GM12872 (cell line): ENCODE measurements at regions not wholly inside any gene's neighbourhood (a gene's known extent, or its start where the extent isn't known, plus 50 kb on each side); places are given as distances from the start of the nearest gene placed in this dataset.

Experiments used
- TF ChIP-seq, protein P1 (sequence below): IDR thresholded peaks from 3 replicates; pipeline ENCODE4 v1.5.1; 2011; ENCODE audit warnings: low read depth, mild to moderate bottlenecking, low read length, moderate library complexity; ENCODE audit not compliant: insufficient read depth

DNA sequence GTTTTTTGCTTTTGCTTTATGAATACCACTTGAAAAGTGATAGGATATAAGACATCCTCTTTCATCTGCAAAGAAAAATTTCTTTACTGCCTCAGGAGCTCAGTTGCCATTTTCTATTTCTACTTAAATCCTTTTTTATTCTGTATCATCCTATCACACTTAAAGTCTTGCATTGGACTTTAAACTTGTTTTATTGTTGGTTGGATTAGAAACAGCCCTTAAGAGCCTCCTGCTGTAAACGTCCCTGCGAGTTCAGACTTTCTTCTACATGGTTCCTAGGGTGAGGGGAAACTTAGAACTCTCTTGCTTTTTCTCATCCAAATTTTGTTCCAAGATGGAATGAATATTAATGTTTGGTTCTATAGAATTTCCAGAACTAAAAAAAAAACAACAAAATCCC is 234.3 kb downstream of the JRKL start:
- TF ChIP-seq, protein P1, sequence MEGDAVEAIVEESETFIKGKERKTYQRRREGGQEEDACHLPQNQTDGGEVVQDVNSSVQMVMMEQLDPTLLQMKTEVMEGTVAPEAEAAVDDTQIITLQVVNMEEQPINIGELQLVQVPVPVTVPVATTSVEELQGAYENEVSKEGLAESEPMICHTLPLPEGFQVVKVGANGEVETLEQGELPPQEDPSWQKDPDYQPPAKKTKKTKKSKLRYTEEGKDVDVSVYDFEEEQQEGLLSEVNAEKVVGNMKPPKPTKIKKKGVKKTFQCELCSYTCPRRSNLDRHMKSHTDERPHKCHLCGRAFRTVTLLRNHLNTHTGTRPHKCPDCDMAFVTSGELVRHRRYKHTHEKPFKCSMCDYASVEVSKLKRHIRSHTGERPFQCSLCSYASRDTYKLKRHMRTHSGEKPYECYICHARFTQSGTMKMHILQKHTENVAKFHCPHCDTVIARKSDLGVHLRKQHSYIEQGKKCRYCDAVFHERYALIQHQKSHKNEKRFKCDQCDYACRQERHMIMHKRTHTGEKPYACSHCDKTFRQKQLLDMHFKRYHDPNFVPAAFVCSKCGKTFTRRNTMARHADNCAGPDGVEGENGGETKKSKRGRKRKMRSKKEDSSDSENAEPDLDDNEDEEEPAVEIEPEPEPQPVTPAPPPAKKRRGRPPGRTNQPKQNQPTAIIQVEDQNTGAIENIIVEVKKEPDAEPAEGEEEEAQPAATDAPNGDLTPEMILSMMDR, result no peak

DNA sequence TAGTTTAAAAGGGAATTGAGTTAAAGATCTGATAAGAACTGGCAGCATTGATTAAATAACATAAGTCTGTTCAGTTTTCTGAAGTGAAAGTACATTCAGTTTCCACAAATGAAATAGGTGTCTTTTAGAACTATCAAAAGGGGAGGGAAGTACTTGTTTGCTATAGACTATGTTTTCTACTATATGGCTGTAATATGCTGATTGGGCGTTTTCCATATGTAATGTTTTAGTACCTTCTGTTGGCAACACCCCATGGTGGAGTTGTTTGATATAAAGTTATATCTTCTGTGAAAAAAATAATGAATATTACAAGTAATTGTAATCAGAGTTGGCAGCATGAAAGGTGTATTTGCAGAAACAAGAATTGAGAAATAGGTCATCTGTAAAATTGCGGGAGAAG is 237.6 kb downstream of the JRKL start:
- TF ChIP-seq, protein P1, result no peak

DNA sequence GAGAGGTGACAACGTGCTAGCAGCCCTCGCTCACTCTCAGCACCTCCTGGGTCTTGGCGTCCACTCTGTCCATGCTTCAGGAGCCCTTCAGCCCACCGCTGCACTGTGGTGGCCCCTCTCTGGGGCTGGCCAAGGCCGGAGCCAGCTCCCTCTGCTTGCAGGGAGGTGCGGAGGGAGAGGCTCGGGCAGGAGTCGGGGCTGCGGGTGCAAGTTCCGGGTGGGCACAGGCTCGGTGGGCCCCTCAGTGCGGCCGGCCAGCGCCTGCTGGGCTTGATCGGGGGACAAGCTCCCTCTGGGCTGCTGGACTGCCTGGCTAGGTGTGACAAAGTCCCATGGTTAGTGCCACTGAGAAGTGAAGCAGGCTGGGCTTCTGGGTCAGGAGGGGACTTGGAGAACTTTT is 245.8 kb downstream of the JRKL start:
- TF ChIP-seq, protein P1, result no peak

DNA sequence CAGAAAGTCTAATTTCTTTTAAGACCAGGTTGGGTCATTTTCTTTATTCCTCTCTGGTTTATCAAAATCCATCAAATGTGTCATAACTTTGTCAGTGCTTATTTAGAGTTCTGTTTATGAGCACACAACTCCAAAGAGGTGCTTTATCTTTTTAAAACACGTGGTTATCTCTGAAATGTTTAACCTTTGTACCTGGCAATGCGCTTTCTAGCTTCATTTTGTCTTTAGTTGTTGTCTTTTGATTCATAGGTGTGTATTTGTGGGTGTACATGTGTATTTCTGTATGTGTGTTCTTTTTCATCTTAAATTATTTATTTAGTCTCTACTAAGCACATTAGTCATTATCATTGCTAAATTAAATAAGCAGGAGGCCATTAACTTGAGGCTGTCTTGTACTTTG is 251.4 kb downstream of the JRKL start:
- TF ChIP-seq, protein P1, result no peak

DNA sequence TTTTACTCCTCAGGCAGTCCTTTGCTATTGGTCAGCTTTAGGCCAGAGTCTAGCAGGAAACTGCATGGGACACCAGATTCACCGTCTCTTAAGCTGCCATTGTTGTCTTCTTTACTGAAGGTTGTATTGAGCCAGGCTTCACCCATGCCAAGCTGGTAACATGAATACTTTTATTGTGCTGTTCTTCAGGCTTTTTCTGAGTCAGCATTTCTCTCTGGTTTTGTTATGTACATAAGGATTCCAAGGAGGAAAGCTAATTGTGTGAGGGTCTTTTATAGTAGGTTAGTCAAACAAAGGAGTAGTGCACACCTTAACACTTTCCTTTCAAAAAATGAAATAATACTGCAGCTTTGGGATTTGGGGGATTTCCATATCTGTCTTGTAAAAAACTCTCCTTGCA is 252.8 kb downstream of the JRKL start:
- TF ChIP-seq, protein P1, result no peak

DNA sequence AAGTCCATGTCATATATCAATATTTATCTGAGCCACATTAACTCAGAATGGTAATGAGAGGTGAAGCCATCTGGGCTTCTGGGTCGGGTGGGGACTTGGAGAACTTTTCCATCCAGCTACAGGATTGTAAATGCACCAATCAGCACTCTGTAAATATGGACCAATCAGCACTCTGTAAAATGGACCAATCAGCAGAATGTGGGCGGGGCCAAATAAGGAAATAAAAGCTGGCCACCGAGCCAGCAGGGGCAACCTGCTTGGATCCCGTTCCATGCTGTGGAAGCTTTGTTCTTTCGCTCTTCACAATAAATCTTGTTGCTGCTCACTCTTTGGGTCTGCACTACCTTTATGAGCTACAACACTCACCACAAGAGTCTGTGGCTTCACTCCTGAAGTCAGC is 253.4 kb downstream of the JRKL start:
- TF ChIP-seq, protein P1, result no peak

- TF ChIP-seq, protein P1, result no peak
Measured at GRCh38 chr11:96647621-96648020, 257.8 kb downstream of the JRKL start.

DNA sequence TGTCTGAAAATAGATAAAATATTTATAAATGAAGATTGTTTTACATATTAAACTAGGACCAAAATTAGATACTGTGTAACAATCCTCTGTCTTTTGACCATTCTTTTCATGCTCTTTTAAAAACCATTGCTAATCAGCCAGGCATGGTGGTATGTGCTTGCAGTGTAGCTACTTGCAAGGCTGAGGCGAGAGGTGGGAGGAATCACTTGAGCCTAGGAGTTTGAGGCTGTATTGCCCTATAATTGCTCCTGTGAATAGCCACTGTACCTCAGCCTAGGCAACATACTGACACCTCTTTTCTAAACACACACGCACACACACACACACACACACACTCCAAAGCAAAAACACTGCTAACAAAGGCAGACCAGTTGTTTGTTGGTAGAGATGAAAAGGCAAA is 259.2 kb downstream of the JRKL start:
- TF ChIP-seq, protein P1, result no peak
